Activated CD8-positive, alpha-beta memory T cell treated with anti-CD3 and anti-CD28 coated beads for 48 hours (primary cell): ENCODE measurements at regions not wholly inside any gene's neighbourhood (a gene's known extent, or its start where the extent isn't known, plus 50 kb on each side); places are given as distances from the start of the nearest gene placed in this dataset.

ENCODE experiments used
- DNase-seq, 3 experiments: peaks; one replicate each; pipeline ENCODE4 v3.0.0-alpha.2; 2020; ENCODE audit warnings: low read depth in 2 of 3, low spot score in 2 of 3

GRCh38 chr14:56918849-56919574 is 108.7 kb upstream of the OTX2 start:
- no peak for DNase-seq

GRCh38 chr14:56905282-56905681 is 95.0 kb upstream of the OTX2 start:
- DNase-seq: no peak

DNA sequence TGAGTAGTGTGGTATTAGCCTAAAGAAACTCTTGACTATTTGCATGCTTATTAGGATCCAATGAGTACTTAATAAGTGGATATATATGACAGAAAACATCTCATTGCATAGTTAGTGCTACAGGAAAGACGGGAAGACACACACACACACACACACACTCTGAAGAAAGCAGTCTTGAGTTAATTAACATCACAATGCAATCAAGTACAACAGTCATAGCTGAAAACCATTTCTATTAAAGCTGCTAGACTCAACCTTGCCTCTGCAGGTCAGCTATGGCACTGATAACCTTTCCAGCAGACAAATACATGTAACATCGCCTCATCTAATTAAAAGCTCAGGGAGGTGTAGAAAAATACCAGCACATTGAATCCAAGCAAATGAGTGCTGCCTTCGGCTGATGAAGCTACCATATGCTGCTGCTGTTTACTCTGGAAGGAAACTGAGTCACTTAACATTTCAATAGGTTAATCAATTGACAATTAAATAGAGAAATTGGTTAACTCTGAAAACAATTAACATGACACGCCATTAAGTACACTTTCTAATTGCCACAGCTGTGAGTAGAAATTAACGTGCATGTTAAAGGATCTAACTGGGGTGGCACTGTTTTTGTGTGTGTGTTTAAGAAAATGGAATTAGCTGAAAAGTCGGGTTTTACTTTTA is 93.2 kb upstream of the OTX2 start:
- DNase-seq: no peak

GRCh38 chr14:56902385-56902784 is 92.1 kb upstream of the OTX2 start:
- no peak for DNase-seq

DNA sequence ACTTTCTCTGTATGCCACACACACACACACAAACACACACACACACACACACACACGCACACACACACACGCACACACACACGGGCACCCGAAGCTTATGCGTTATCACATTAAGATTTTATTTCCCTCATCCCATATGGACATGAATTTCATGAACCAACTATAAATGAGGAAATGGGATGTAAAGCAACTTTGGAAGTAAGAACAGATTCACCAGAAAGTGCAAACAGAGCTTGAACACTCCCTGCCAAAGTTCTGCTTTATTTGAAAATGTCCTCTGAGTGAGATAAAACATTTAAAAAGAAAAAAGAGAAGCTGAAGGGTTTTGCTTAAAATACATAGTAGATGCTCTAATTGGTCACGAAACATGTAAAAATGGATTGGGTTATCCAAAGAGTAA is 90.4 kb upstream of the OTX2 start:
- no peak for DNase-seq

GRCh38 chr14:56899829-56900228 is 89.5 kb upstream of the OTX2 start:
- DNase-seq: no peak

DNA sequence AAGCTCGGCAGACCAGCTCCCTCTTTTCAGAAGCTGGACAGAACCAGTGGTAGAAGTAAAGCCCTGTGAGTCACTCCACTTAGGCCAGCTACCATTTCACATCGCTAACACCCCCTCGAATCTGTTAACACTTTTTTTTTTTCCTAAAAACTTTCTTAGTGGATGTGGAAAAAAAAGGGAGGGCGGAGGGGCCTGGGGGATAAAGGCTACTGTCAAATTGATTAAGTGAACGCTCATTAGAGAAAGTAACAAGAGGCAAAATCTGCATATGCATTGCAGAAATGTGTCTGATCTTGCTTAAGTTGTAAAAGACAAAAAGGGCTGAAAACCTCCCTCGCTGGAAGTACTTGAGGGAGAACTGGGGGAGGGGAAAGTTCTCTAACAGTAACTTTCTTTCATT is 86.6 kb upstream of the OTX2 start:
- DNase-seq: no peak

DNA sequence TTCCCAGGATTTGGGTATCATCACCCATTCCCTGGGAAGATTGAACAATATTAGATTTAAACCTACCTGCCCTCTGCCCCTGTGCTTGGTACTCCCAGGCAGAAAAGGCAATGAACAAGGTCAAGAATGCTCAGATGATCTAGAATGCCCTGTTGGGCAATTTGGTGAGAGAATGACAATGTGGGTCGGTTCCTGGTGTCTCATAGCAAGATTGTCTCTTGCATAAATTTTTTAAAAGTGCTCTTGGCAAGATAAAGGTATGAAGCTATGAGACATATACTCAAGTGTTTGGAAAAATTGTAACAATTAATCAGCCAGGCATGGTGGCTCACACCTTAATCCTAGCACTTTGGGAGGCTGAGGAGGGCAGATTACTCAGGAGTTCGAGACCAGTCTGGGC is 86.0 kb upstream of the OTX2 start:
- no peak for DNase-seq

DNA sequence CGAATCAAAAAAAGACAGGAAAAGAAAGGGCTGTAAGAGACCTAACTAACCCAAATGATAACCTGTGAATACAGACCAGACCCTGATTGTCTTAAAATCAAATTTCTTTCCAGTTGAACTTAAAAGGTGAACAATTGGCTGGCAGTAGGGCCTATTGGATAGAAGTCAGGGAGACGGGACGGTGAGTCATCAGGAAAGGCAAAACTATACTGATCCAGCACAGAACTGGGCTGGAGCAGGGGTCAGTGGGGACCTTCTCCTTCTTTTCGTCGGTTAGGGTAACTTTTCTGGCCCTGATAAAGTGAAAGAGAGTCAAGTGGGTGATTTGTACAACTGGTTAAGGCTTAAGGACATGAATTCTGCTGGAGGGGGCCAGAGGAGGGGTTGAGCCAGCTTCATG is 84.9 kb upstream of the OTX2 start:
- no peak for DNase-seq

- no peak for DNase-seq
Measured at GRCh38 chr14:56894591-56894991, 84.3 kb upstream of the OTX2 start.

DNA sequence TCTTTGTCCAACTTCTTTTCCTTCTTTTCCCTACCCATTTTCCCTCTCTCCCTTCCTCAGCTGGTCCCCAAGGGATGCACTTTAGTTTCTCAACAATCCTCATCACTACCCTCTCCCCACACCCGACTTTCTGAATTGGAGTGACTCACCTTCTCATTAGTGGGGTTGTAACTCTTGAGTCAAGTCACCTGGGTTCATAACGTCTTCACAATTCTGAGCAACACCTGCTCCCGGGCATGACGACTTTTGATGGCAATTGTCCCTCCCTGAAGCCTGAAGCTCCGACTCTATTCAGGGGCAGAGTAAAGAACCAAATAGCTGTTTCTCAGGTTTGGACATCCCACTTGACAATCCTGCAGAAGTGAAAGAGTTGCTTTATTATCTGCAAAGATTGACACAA is 82.7 kb upstream of the OTX2 start:
- DNase-seq: no peak

DNA sequence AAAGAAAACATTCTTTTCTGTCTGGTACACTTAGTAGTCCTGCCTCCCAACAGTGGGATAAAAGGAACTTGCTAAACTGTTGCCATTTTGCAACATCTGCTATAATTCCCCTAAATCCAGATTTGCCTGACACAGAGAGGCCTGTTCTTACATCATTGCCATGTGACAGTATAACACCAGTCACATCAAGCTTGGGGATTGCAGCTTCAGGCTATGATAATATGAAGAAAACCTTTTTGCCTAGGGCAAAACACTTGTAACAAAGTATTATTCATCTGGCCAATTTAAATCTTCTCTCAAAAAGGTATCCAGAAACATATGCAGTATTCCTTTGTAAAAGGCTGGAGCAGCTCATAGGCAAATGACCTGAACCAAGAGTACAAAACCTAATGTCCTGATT is 80.9 kb upstream of the OTX2 start:
- no peak for DNase-seq

- no peak for DNase-seq
Measured at GRCh38 chr14:56889705-56890104, 79.4 kb upstream of the OTX2 start.

DNA sequence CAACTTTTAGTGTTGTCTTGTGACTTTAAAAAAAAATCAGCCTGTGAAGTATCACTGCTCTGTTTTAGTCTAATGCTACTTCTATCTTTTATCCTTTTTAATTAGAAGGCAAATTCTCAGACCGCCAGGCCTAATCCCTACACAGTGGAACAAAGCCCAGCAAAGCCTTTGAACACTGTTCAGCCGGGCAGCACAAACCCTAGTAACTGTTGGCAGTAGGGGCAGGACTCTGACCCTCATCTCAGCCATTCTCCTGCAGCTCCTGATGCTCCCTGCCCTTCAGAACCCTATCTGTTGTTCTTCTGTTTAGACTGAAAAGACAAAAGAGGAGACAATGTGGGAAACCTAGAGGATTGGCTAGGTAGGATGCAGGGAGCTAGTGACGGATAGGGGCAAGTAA is 78.0 kb upstream of the OTX2 start:
- DNase-seq: no peak

DNA sequence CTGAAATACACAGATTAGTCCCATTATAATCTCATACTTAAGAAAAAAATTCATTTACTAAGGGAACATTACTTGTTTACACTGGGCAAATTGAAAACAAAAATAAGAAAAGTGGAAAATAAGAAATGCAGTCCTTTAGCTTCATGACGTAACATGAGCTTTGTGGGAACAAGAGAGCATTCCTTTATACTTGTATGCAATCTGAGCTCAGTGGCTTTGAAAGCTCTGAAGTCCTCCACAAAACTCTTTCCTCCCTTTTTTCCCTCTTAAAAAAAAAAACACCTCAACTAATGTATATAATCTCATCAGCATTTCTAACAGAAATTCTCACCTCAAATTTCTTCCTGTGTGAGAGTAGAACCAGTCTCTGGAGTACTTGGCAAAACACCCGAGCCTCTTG is 76.9 kb upstream of the OTX2 start:
- DNase-seq: no peak

DNA sequence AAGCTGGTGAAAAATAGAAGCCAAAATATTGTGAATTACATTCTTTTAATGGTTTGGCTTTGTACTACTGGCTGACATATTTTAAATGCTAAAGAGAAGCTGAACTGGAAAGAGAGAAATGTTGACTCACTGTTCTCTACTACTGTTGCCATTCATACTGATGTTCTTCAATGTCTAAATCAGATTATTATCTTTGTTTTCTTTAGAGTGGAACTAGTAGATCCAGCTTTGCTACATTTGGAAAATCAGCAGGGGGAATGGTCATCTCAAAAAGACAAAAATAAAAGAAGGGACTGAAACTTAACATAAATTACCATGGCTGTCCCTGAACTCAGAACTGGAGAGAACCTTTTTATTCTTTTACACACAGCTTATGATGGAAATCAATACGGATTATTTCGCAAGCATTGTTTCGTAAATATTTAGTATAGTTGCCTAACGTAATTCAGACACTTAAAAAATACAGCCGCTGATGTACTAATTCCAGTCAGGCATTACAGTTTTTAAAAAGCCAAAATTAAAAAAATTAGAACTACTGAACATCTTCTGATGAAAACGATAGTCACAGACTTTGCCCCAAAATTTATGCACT is 76.3 kb upstream of the OTX2 start:
- no peak for DNase-seq

- DNase-seq: no peak
Measured at GRCh38 chr14:56885825-56886224, 75.5 kb upstream of the OTX2 start.

DNA sequence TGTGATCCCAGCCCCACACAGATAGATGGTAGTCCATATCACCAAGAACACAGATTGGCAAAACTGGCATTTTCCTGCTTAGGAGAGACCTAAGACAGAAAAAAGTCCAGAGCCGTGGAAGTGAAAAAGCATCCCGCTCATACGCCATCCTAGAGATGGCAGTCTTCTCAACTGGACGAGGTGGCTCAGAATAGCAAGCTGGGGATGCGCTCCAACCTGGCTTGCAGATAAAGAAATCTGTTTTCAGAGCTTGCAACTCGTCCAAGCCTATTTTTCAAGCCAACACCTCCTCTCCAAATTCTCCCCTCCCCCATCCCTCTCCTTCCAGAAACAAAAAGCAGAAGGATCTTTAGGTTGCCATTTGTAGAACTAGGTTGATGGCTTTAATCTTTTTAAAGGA is 74.3 kb upstream of the OTX2 start:
- no peak for DNase-seq

DNA sequence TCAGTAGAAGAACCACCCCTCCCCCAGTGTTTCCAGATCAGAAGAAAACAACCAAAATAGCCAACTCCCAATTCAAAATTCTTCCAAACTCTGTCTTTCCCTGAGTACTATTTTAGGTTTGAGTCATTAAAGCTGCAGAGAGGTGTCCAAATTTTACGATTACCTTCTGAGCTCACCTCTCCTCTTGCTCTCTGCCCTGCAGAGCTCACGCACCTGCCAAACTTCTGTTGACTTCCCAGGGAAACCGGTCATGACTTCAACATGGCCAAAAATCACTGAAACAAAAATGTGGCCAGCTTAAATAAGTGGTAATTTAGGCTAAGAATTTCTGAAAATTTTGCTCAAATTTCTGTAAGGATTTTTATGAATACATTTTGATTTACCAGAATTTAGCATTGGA is 70.9 kb upstream of the OTX2 start:
- no peak for DNase-seq

DNA sequence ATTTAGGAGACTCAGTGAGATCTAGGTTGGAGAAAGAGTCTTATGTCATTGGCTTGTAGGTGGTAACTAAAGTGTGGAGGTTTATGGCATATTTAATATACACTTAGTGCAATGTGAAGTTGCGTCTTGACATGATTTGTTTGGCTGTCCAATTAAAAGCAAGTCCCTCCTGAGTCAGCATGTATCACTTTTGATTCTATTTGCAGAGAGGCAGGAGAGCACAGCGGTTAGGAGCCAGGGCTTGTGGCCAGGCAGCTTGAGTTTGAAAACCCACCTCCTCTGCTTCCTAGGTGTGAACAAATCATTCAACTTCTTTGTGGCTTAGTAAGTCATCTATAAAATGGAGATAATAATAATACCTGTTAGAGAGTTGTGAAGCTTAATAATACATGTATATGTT is 68.5 kb upstream of the OTX2 start:
- no peak for DNase-seq

- DNase-seq: no peak
Measured at GRCh38 chr14:56875104-56875675, 64.9 kb upstream of the OTX2 start.

- DNase-seq: no peak
Measured at GRCh38 chr14:56874375-56874774, 64.1 kb upstream of the OTX2 start.
